Fibroblast of pulmonary artery (primary cell): ENCODE measurements at regions not wholly inside any gene's neighbourhood (a gene's known extent, or its start where the extent isn't known, plus 50 kb on each side); places are given as distances from the start of the nearest gene placed in this dataset.

Source experiments
- DNase-seq: peaks from one replicate; pipeline ENCODE4 v3.0.0-alpha.2; 2010; ENCODE audit warnings: low read depth
- H3K4me3 ChIP-seq: replicated peaks from 2 replicates; pipeline ENCODE4 v1.5.1; 2011; ENCODE audit warnings: low read depth, mild to moderate bottlenecking, control low read depth, low read length, moderate library complexity
- CTCF ChIP-seq: IDR thresholded peaks from 2 replicates; pipeline ENCODE4 v1.5.1; 2011; ENCODE audit warnings: mild to moderate bottlenecking, control low read depth, low read length, inconsistent platforms; ENCODE audit errors: missing control alignments

DNA sequence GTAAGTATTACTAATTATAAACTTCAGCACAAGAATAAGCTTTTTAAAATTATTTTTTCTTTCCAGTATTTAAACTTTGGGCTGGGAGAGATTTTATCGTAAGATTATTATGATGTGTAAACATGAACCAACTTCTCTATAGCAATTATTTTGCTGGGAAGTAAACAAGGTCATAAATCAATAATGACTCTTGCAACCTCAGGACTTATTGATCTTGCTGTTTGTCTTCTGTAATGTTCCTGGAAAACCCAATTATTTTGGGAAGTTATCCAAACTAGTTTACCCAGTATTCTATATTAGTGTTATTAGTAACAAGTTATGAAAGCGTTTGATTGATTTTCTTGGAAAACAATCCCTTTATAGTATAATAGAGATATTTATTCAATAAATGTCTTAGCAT lies 174.9 kb downstream of the PPP1R2C start:
- no peak for TF ChIP-seq CTCF
- no peak for DNase-seq
- H3K4me3 ChIP-seq: no peak overlapping the region

DNA sequence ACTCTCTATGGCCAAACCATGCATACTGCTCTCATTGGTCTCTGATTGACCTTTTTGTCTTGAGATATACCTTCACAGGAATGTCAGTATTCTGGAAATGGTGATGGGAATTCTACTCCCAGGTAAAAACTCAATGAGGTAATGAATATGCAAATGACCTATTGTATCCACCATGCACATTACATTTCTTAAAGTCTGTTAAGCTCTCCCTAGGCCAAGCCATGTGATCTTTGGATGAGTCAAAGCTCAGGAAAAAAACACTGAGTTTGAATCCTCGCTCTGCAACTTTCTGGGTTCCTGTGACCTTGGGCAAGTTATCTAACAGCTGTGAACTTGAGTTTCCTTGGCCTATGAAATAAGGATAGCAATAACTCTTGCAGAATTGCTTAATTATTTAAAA lies 175.4 kb downstream of the PPP1R2C start:
- no peak overlapping the region for H3K4me3 ChIP-seq
- no peak for TF ChIP-seq CTCF
- no peak for DNase-seq

- no peak for TF ChIP-seq CTCF
- DNase-seq: no peak
- H3K4me3 ChIP-seq: no peak overlapping the region
Observed at GRCh38 chrX:42602136-42602535, 175.8 kb downstream of the PPP1R2C start.

DNA sequence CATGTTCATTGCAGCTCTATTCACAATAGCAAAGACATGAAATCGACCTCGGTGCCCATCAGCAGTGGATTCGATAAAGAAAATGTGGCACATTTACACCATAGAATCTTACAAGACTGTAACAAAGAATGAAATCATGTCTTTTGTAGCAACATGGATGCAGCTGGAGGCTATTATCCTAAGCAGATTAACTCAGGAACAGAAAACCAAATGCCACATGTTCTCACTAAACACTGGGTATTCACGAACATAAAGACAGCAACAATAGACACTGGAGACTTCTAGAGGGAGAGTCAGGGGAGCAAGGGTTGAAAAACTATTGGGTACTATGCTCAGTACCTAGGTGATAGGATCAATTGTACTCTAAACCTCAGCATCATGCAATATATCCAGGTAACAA lies 180.5 kb downstream of the PPP1R2C start:
- TF ChIP-seq CTCF: no peak
- DNase-seq: no peak
- H3K4me3 ChIP-seq: no peak overlapping the region

DNA sequence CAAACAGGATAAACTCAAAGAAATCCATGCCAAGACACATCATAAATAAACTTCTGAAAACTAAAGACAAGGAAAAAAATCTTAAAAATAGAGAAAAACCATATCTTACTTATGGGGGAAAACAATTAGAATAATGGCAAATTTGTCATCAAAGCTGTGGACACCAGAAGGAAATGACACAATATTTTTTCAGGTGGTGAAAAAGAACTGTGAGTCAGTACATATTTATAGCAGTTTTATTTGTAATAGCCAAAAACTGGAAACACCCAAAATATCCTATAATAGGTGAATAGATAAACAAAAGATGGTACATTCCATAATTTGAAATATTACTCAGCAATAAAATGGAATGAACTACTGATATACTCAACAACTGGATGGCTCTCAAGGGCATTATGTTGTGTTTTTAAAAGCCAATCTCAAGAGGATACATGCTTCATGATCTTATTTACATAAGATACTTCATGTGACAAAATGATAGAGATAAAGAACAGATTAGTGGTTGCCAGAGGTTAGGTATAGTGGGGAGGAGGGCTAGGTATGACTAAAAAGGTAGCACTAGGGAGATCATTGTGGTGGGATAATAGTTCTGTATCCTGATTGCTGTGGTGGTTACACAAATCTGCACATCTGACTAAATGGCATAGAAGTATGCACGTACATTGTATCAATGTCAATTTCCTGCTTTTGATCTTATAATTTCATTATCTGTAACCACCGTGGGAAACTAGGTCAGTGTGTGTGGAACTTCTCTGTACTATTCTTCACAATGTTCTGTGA lies 191.9 kb downstream of the PPP1R2C start:
- DNase-seq: no peak
- TF ChIP-seq CTCF: no peak
- no peak overlapping the region for H3K4me3 ChIP-seq

GRCh38 chrX:42577936-42578470 lies 200.0 kb downstream of the PPP1R2C start:
- peak; percentile 7 for DNase-seq
- H3K4me3 ChIP-seq: no peak overlapping the region
- no peak for TF ChIP-seq CTCF

- DNase-seq: peak; percentile 3
- TF ChIP-seq CTCF: no peak
- H3K4me3 ChIP-seq: no peak overlapping the region
Observed at GRCh38 chrX:42567268-42567667, 210.7 kb downstream of the PPP1R2C start.
